ENCODE measurements at regions not wholly inside any gene's neighbourhood (a gene's known extent, or its start where the extent isn't known, plus 50 kb on each side); places are given as distances from the start of the nearest gene placed in this dataset.

- ATAC-seq = no peak
- DNase-seq = no peak
- no peaks in the 10 kb centered on the region for H3K9me3 ChIP-seq
- intact Hi-C loops (cut with DNase I; ENCODE audit: low total_unique reads) = no loop called here
- H3K36me3 ChIP-seq = no peaks in the 10 kb centered on the region
- H3K4me1 ChIP-seq = no peaks in the 10 kb centered on the region
- no peak for TF ChIP-seq CTCF (IDR thresholded peaks at IDR 0.05 in 4 of 5, conservative IDR thresholded peaks at IDR 0.05 in 1 of 5)
- TF ChIP-seq POLR2A (IDR thresholded peaks at IDR 0.05) = no peak
- H3K27me3 ChIP-seq = no peaks in the 10 kb centered on the region
- in situ Hi-C loops (cut with MboI; ENCODE audit: low sequenced_read_pairs in 4 of 4) = no loop called here
- H3K27ac ChIP-seq = peak overlapping the region in 2 of 4 donors; percentile 26 to 40
- H3K4me3 ChIP-seq = no peak overlapping the region
Observed at GRCh38 chr11:87399341-87399740, 361.6 kb downstream of the TMEM135 start.

GRCh38 chr11:87398931-87399330 is 361.2 kb downstream of the TMEM135 start:
- no peak overlapping the region for H3K4me3 ChIP-seq
- H3K27me3 ChIP-seq = no peaks in the 10 kb centered on the region
- no peaks in the 10 kb centered on the region for H3K36me3 ChIP-seq
- peak; percentile 90 to 92 for ATAC-seq
- TF ChIP-seq CTCF (IDR thresholded peaks at IDR 0.05 in 4 of 5, conservative IDR thresholded peaks at IDR 0.05 in 1 of 5) = no peak
- DNase-seq = peak; percentile 57 to 76
- intact Hi-C loops (cut with DNase I; ENCODE audit: low total_unique reads) = no loop called here
- no peaks in the 10 kb centered on the region for H3K4me1 ChIP-seq
- no peaks in the 10 kb centered on the region for H3K9me3 ChIP-seq
- peak overlapping the region; percentile 30 to 43 (median 36) for H3K27ac ChIP-seq
- in situ Hi-C loops (cut with MboI; ENCODE audit: low sequenced_read_pairs in 4 of 4) = no loop called here

- H3K4me3 ChIP-seq = no peak overlapping the region
- H3K27ac ChIP-seq = peak overlapping the region in 1 of 4 donors; percentile 3
- no peak for ATAC-seq
Observed at GRCh38 chr11:87397011-87397865, 359.5 kb downstream of the TMEM135 start.

GRCh38 chr11:87394924-87395323 is 357.2 kb downstream of the TMEM135 start:
- ATAC-seq (no peak), DNase-seq (no peak)
- H3K36me3 ChIP-seq = no peaks in the 10 kb centered on the region
- H3K27me3 ChIP-seq = no peaks in the 10 kb centered on the region
- no peak for TF ChIP-seq POLR2A (IDR thresholded peaks at IDR 0.05)
- TF ChIP-seq CTCF (IDR thresholded peaks at IDR 0.05 in 4 of 5, conservative IDR thresholded peaks at IDR 0.05 in 1 of 5) = no peak
- H3K9me3 ChIP-seq = no peaks in the 10 kb centered on the region
- no peak overlapping the region for H3K4me3 ChIP-seq
- no peak overlapping the region for H3K27ac ChIP-seq
- intact Hi-C loops (cut with DNase I; ENCODE audit: low total_unique reads) = no loop called here
- H3K4me1 ChIP-seq = no peaks in the 10 kb centered on the region
- in situ Hi-C loops (cut with MboI; ENCODE audit: low sequenced_read_pairs in 4 of 4) = no loop called here

More at GRCh38 chr11:87397011-87397865, 359.5 kb downstream of the TMEM135 start:
- Histone ChIP-seq H3K36me3 (no peaks in the 10 kb centered on the region), H3K27me3 (no peaks in the 10 kb centered on the region), H3K9me3 (no peaks in the 10 kb centered on the region), H3K4me1 (no peaks in the 10 kb centered on the region)
- intact Hi-C loops (cut with DNase I; ENCODE audit: low total_unique reads) (no loop called here), in situ Hi-C loops (cut with MboI; ENCODE audit: low sequenced_read_pairs in 4 of 4) (no loop called here)
- DNase-seq = no peak
- TF ChIP-seq POLR2A (IDR thresholded peaks at IDR 0.05) (no peak), CTCF (IDR thresholded peaks at IDR 0.05 in 4 of 5, conservative IDR thresholded peaks at IDR 0.05 in 1 of 5) (no peak)
